B cell (primary cell): ENCODE measurements at regions not wholly inside any gene's neighbourhood (a gene's known extent, or its start where the extent isn't known, plus 50 kb on each side); places are given as distances from the start of the nearest gene placed in this dataset.

Experiments
- CTCF ChIP-seq: fragments of 200-600 bp; IDR thresholded peaks from one replicate; pipeline ENCODE4 v1.8.0; 2022; ENCODE audit warnings: antibody characterized with exemption, mild to moderate bottlenecking
- EZH2 ChIP-seq: IDR thresholded peaks from 2 replicates; pipeline ENCODE4 v1.6.1; 2012; ENCODE audit warnings: borderline replicate concordance, low read depth, mild to moderate bottlenecking, moderate library complexity, low read length; ENCODE audit not compliant: insufficient read depth, poor library complexity, severe bottlenecking

- TF ChIP-seq CTCF (no peak), EZH2 (no peak)
These were observed 210.0 kb upstream of the PPP2R2D start for GRCh38 chr10:131690805-131691239.
